ENCODE measurements at regions not wholly inside any gene's neighbourhood (a gene's known extent, or its start where the extent isn't known, plus 50 kb on each side); places are given as distances from the start of the nearest gene placed in this dataset.

GRCh38 chr3:187977659-187978058 lies 176.3 kb upstream of the LPP start:
- no peak for DNase-seq

- no peak for DNase-seq
These were observed 175.4 kb upstream of the LPP start for GRCh38 chr3:187978433-187979011.

DNA sequence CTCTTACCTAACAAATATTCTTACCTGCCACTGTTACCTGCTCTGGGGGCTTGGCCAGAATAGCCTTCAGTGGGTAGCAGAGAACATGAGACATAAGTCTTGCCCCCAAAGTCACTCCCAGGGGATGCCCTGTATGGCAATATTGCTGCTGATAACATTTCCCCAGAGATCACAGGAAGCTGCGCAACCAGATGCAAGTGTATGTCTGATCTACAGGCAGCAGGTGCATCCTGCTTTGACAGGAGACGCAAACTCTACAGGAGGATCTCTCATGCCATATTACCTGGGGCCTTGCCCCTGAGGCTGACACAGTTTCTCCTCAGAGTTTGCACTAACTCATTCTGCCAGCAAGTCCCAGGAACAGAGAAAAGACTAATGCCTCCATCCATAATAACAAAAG lies 174.4 kb upstream of the LPP start:
- DNase-seq, result no peak

- DNase-seq, result no peak
These were observed 173.1 kb upstream of the LPP start for GRCh38 chr3:187980861-187981260.

- DNase-seq, result no peak
These were observed 171.8 kb upstream of the LPP start for GRCh38 chr3:187982142-187982541.

DNA sequence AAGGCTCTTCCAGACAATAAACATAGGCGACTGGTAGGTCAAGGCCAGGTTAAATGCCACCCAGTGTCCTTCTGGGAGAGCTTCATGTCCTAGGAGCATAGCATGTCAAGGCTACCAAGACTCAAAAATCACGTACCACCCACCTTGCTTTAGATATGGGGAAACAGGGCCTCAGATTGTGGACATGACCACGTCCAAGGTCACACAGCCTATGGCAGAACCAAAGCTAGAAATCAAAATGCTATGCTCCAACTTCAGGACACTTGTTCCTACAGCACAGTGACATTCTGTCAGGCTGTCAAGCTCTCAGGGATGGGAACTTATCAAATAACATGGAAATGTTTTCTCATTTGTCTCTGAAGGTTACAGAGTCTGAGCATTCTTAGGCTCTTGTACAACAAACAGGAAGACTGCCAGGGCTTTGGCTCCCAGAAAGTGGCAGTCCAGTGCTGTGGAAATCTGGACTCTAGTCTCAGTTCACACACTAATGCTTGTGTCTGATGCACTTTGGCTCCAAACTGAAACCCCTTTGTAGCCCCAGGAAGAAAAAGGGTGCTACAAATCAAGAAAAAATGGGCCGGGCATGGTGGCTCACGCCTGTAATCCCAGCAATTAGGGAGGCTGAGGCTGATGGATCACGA lies 170.4 kb upstream of the LPP start:
- no peak for DNase-seq

DNA sequence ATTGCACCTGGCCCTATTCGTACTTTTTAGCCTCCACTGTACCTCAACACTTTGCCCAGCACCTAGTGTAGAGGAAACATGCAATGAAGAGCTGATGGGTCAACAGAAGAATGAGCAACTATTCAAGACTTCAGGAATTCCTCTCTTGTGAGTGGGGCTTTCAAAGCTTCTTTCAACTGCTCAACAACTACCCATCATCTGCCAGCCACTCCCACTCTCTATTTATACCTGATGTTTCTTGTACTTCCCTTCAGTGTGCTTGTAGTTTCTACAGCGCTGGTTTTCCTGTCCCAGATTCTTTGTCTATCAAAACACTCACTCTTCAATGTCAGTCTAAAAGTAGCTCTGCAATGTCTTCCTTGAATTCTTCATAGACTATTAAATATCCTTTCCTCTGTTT lies 168.3 kb upstream of the LPP start:
- no peak for DNase-seq

- peak; percentile 80 for DNase-seq
These were observed 167.4 kb upstream of the LPP start for GRCh38 chr3:187986514-187986934.

DNA sequence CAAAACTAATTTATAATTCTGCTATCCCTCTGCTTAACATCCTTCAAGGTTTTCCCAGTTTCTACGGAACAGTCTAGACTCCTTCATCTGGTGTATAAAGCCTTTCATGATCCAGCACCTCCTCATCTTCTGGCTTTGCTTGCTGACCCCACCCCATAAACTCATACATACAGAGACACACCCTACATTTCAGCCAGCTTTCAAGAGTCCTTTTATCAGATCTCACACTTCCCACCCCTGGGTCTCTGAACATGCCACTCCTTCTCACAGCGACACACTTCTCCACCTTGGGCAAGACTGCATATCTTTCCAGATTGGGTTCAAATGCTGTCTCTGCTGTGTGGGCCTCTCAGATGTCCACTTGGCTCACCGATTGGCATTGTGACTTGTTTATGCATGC lies 166.8 kb upstream of the LPP start:
- no peak for DNase-seq

DNA sequence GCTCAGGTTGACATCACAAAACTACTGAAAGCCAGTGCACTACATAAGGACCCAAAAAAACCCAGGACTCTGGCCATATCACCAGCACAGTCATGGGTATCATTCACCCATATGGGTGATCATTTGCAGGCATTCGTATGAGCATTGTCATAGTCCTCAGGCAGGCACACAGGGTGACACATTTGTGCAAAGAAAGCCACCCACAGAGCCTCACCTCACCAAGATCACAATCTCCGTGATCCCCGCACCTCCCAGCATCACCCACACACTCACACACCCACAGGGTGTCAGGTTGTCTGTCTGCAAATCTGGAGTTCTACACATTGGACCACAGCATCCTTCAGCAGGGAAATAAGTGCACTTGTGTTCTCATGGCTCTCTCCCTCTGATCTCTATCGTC lies 166.0 kb upstream of the LPP start:
- DNase-seq, result peak; percentile 66

DNA sequence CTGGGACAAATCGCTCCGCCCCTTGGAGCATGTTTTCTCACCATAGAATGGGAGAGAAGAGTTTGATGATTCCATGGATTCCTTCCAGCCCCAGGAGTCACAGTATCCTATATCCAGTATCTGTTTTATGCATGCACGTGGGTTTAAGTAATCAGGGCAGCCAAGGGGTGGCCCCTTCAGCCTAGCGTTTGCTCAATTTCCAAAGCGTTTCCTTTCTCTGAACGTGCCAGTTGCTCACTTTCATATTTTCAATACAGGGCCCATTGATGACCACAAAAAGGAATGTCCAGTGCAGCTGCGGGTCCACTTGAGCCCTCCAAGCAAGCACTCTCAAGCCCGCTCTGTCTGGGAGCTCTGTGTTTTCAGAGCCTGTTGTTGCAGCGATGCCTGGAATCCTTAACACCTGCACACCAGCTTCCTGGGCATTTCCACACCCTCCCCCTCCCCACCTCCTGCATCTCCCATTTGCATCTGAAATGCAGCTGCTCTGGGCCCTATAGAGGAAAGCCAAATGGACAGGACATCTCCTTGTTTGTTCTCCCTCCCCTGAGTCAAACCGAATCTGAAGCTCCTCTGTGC lies 164.3 kb upstream of the LPP start:
- DNase-seq, result no peak

GRCh38 chr3:187992609-187993008 lies 161.3 kb upstream of the LPP start:
- DNase-seq, result no peak

- DNase-seq, result no peak
These were observed 159.5 kb upstream of the LPP start for GRCh38 chr3:187994221-187995042.

DNA sequence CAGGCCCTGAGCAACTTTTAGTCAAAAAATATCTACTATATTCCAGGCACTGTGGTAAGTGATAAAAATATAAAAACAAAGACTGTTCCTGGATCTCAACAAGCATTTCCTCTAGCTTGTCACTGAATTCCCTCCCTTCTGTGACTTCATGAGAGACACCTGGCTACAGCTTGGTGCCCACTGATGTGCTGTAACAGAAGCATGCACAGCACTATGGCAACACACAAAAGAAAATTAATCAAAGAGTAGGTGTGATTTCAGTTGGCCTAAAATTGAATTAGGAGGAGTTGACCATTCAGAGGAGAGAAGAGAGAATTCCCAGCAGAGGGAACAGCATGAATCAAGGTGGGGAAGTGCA lies 158.9 kb upstream of the LPP start:
- no peak for DNase-seq

GRCh38 chr3:187995667-187996066 lies 158.3 kb upstream of the LPP start:
- DNase-seq, result no peak

GRCh38 chr3:187996609-187997008 lies 157.3 kb upstream of the LPP start:
- no peak for DNase-seq

- DNase-seq, result no peak
These were observed 156.5 kb upstream of the LPP start for GRCh38 chr3:187997490-187997889.

DNA sequence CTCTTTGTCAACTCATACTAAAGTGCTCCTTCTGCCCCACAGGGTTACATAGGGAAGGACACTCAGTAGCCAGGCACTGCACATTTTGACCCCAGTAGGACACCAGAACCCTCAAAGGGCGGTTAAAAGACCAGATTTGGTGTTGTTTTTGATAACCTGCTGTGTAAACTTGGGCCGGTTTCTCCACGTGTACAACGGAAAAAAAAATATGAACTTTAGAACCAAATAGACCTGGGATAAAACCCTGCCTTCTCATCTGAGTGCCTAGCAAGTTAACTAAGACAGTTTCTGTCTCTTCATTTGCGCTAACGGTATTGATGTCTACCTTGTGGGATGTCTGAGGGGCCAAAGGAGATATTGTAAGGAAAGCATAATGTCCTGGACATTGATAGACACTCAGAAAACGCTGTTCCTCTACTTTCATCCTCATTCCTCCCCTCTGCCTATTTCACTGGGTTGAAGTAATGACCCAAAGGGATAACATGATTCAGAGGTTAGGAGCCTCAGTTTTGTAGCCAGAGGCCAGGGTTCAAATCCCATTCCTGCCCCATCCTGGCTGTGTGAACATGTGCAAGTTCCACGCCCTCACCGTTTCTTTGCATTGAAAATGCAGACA lies 155.9 kb upstream of the LPP start:
- no peak for DNase-seq

DNA sequence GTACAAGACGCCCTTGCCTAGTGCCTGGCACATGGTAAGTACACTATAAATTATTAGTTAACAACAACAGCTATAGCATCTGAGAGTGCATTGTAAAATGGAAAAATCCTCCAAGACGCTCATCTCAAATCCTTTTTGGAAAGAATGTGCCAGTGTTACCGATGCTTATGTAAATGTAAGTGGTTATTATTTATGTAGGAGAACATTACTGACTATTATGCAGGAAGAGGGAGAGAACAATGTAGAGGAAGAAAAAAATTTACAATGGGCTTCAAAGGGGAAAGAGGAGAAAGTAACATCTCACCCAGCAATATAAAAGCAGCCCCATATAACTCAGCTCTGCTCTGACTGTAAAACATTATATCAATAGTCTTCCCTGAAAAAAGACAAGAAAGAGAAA lies 155.3 kb upstream of the LPP start:
- no peak for DNase-seq

GRCh38 chr3:187999821-188000220 lies 154.1 kb upstream of the LPP start:
- DNase-seq, result peak; percentile 78

GRCh38 chr3:188000361-188000861 lies 153.5 kb upstream of the LPP start:
- no peak for DNase-seq

DNA sequence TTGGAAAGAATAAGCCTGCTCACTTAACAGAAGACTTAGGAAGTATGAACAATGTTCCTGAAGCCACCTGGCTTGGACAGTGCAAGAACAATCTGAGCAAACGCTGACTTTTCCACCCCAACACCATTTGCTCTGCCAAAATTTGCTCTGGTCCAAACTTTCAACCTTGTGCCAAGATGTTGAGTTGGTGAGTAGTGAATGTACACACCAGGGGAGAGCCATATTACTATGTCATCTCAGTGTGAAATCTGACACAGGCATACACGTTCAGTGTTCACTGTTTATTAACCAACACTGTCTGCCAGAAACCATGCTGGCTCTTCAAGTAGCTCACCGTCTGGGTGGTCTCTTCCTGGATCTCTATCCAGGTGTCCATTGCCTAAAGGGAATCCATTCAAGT lies 152.9 kb upstream of the LPP start:
- DNase-seq, result no peak

DNA sequence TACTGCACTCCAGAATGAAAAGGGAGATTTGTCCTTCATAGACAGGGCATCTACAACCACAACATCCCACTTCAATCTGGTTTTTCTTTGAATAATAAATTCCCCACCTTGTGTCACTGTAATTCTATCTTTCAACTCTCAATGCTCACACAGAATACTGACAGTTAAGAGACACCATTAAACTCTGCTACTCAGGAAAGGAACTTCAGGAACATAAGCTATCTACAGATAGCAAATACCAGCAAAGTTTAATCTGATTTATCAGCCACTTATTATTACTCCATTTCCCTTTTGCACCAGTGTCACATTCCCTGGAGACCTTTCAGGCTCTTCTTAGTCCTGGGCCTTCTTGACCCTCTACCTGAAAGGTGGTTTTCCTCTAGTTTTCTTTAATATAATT lies 152.0 kb upstream of the LPP start:
- DNase-seq, result no peak
